IPS-18a (cell line): ENCODE measurements at regions not wholly inside any gene's neighbourhood (a gene's known extent, or its start where the extent isn't known, plus 50 kb on each side); places are given as distances from the start of the nearest gene placed in this dataset.

Experiments
- H3K27ac ChIP-seq: one replicate; pipeline ENCODE4 v1.5.1; 2013; ENCODE audit warnings: low read length
- H3K27me3 ChIP-seq: one replicate; pipeline ENCODE4 v1.6.1; 2013; ENCODE audit warnings: mild to moderate bottlenecking, low read length; ENCODE audit not compliant: control insufficient read depth, insufficient read depth
- H3K36me3 ChIP-seq: one replicate; pipeline ENCODE4 v1.6.1; 2013; ENCODE audit warnings: low read depth, low read length; ENCODE audit not compliant: control insufficient read depth
- H3K4me1 ChIP-seq: one replicate; pipeline ENCODE4 v1.6.1; 2013; ENCODE audit warnings: low read depth, low read length; ENCODE audit not compliant: control insufficient read depth
- H3K4me3 ChIP-seq: one replicate; pipeline ENCODE4 v1.5.1; 2013; ENCODE audit warnings: low read length
- H3K9ac ChIP-seq: one replicate; pipeline ENCODE4 v1.6.1; 2013; ENCODE audit warnings: mild to moderate bottlenecking, low read length, moderate library complexity
- H3K9me3 ChIP-seq: one replicate; pipeline ENCODE4 v1.6.1; 2013; ENCODE audit warnings: low read depth, low read length; ENCODE audit not compliant: control insufficient read depth

DNA sequence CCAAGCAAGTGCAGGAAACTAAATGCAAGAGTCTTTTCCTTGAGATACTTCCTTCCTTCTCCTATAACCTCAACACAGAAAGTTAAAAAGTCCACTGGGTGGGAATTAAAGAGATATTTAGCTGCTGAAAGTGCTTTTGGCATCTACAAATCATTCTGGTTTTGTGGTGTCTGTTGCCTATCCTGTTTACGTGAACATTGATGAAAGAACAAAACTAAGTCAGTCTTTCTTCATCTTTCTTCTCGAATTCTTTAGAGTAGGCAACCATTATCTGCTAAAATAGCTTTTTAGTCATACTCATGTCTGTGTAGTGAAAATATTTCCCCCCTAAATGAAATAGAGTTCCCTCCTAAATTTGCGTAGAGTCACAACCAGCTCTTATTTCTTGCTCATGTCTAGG lies 838.6 kb downstream of the GATA3 start:
- Histone ChIP-seq H3K27me3 (no peaks in the 10 kb centered on the region), H3K4me3 (no peak overlapping the region), H3K9ac (no peak overlapping the region), H3K4me1 (no peaks in the 10 kb centered on the region), H3K9me3 (no peaks in the 10 kb centered on the region), H3K27ac (no peak overlapping the region), H3K36me3 (no peaks in the 10 kb centered on the region)

DNA sequence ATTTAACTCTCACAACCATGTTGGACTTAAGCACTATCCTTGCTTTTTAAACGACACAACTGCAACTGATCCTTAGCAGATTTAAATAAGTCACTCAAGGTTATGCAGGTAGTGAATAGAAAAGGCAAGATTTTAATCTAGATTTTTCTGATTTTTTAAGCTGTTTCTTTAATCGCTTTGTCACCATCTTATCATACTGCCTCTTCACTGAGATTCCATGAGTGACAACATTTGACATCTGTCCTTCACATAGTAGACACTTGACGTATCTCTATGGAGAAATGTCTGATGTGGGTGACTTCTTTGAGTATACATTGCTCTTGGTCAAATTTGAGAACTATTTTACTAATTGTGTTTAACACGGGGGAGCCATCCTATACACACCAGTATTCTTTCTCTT lies 839.7 kb downstream of the GATA3 start:
- no peaks in the 10 kb centered on the region for H3K9me3 ChIP-seq
- H3K27me3 ChIP-seq, result no peaks in the 10 kb centered on the region
- H3K27ac ChIP-seq, result no peak overlapping the region
- H3K9ac ChIP-seq, result no peak overlapping the region
- H3K4me3 ChIP-seq, result no peak overlapping the region
- H3K36me3 ChIP-seq, result no peaks in the 10 kb centered on the region
- H3K4me1 ChIP-seq, result no peaks in the 10 kb centered on the region

GRCh38 chr10:8897769-8898168 lies 843.3 kb downstream of the GATA3 start:
- Histone ChIP-seq H3K4me1 (no peaks in the 10 kb centered on the region), H3K36me3 (no peaks in the 10 kb centered on the region), H3K27ac (no peak overlapping the region), H3K4me3 (no peak overlapping the region), H3K9ac (no peak overlapping the region), H3K27me3 (no peaks in the 10 kb centered on the region), H3K9me3 (no peaks in the 10 kb centered on the region)

DNA sequence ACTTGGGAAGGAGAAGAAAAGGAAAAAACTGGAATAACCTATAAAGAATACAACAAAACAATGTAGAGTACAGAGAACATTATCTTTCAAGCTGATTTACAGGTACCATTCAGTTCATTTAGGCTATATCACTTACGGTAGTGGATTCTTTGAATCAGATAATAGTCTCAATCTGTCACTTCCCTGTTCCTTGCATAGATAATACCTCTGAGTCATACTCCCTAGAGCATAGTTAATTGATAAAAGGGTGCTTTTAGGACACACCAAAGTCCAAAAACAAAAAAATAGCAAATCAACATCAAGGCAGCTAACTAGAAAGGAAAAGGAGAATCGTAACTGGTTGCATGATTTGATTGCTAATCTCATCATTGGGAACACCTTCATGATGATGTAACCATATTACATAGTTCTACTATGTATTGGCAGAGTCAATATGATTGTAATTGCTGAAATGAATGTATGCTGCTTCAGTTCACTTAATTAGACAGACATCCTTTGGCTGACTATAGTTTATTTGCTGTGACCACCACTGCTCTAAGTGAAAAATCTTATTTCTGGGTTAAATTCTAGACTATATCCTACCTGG lies 844.4 kb downstream of the GATA3 start:
- Histone ChIP-seq H3K4me3 (no peak overlapping the region), H3K36me3 (no peaks in the 10 kb centered on the region), H3K27me3 (no peaks in the 10 kb centered on the region), H3K27ac (no peak overlapping the region), H3K9me3 (no peaks in the 10 kb centered on the region), H3K9ac (no peak overlapping the region), H3K4me1 (no peaks in the 10 kb centered on the region)

DNA sequence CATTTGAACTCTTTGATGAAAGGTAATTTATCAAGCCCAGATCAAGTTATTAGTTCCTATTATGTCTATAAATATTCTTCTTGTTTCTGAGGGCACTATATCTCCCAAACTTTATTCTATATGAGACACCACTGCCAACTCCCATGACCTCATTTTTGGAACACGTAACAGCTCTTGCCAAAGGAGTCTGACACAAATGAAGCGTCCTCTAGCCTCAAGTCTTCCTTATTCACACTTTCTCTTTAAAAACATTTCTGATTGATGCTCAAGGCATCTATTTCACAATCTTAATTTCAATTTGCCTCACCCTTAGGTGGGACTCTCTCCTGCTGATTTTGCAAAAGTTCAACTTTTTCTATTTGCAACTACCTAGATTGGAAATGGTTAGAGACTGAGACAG lies 848.4 kb downstream of the GATA3 start:
- Histone ChIP-seq H3K36me3 (no peaks in the 10 kb centered on the region), H3K9ac (no peak overlapping the region), H3K4me1 (no peaks in the 10 kb centered on the region), H3K27me3 (no peaks in the 10 kb centered on the region), H3K4me3 (no peak overlapping the region), H3K27ac (no peak overlapping the region), H3K9me3 (no peaks in the 10 kb centered on the region)

DNA sequence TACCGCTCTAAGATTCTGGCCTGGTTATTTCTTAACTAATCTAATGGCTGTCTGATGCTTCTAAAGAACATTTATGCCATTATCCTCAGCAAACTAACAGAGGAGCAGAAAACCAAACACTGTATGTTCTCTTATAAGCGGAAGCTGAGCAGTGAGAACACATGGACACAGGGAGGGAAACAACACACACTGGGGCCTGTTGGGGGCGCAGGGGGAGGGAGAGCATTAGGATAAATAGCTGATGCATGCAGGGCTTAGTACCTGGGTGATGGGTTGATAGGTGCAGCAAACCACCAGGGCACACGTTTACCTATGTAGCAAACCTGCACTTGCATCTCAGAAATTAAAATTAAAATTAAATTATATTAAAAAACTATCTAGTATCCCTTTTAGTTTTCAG lies 853.5 kb downstream of the GATA3 start:
- Histone ChIP-seq H3K9me3 (no peaks in the 10 kb centered on the region), H3K4me1 (peaks cover 4% of the 10 kb centered on the region), H3K4me3 (no peak overlapping the region), H3K9ac (no peak overlapping the region), H3K27me3 (no peaks in the 10 kb centered on the region), H3K36me3 (no peaks in the 10 kb centered on the region), H3K27ac (no peak overlapping the region)

DNA sequence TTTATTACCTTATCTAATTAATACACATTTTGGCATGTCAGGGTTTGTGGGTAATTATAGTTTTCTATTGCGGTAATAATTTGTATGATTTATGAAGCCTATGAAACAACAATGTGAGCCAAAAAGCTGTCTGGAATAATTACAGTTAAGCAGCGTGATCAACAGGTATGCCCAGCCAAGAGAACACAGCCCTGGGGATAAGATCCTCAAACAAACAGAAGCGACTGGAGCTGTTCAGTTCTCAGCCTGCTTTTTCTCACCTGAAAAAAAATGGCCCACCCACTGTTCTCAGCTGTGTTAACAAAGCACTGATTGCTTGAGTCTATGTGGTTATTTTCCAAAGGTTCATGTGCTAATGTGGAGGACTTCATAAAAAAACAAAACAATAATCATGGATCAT lies 855.8 kb downstream of the GATA3 start:
- Histone ChIP-seq H3K4me1 (peaks cover 4% of the 10 kb centered on the region), H3K9me3 (no peaks in the 10 kb centered on the region), H3K27ac (no peak overlapping the region), H3K36me3 (no peaks in the 10 kb centered on the region), H3K27me3 (no peaks in the 10 kb centered on the region), H3K9ac (no peak overlapping the region), H3K4me3 (no peak overlapping the region)

- no peaks in the 10 kb centered on the region for H3K36me3 ChIP-seq
- H3K4me1 ChIP-seq, result peaks cover 4% of the 10 kb centered on the region
Measured at GRCh38 chr10:8911032-8911431, 856.5 kb downstream of the GATA3 start.

GRCh38 chr10:8912108-8912507 lies 857.6 kb downstream of the GATA3 start:
- no peak overlapping the region for H3K27ac ChIP-seq
- no peak overlapping the region for H3K4me3 ChIP-seq
- no peaks in the 10 kb centered on the region for H3K9me3 ChIP-seq
- H3K4me1 ChIP-seq, result peaks cover 4% of the 10 kb centered on the region
- no peaks in the 10 kb centered on the region for H3K36me3 ChIP-seq
- H3K9ac ChIP-seq, result no peak overlapping the region
- H3K27me3 ChIP-seq, result no peaks in the 10 kb centered on the region

More at GRCh38 chr10:8911032-8911431, 856.5 kb downstream of the GATA3 start:
- H3K27me3 ChIP-seq, result no peaks in the 10 kb centered on the region
- no peaks in the 10 kb centered on the region for H3K9me3 ChIP-seq
- no peak overlapping the region for H3K27ac ChIP-seq
- no peak overlapping the region for H3K9ac ChIP-seq
- no peak overlapping the region for H3K4me3 ChIP-seq

- Histone ChIP-seq H3K27ac (no peak overlapping the region), H3K36me3 (no peaks in the 10 kb centered on the region), H3K4me1 (peaks cover 4% of the 10 kb centered on the region), H3K9me3 (no peaks in the 10 kb centered on the region), H3K4me3 (no peak overlapping the region), H3K27me3 (no peaks in the 10 kb centered on the region), H3K9ac (no peak overlapping the region)
Measured at GRCh38 chr10:8913720-8914119, 859.2 kb downstream of the GATA3 start.

GRCh38 chr10:8919280-8919679 lies 864.8 kb downstream of the GATA3 start:
- no peak overlapping the region for H3K9ac ChIP-seq
- H3K27me3 ChIP-seq, result no peaks in the 10 kb centered on the region
- no peak overlapping the region for H3K27ac ChIP-seq
- H3K4me1 ChIP-seq, result peaks cover 15% of the 10 kb centered on the region
- no peaks in the 10 kb centered on the region for H3K9me3 ChIP-seq
- H3K4me3 ChIP-seq, result no peak overlapping the region
- H3K36me3 ChIP-seq, result no peaks in the 10 kb centered on the region

GRCh38 chr10:8921568-8921967 lies 867.1 kb downstream of the GATA3 start:
- Histone ChIP-seq H3K9me3 (no peaks in the 10 kb centered on the region), H3K4me3 (peak overlapping the region; percentile 36), H3K27me3 (no peaks in the 10 kb centered on the region), H3K9ac (no peak overlapping the region), H3K36me3 (no peaks in the 10 kb centered on the region), H3K4me1 (peaks cover 15% of the 10 kb centered on the region), H3K27ac (peak overlapping the region; percentile 26)
